ENCODE measurements at regions not wholly inside any gene's neighbourhood (a gene's known extent, or its start where the extent isn't known, plus 50 kb on each side); places are given as distances from the start of the nearest gene placed in this dataset.
A peak's percentile ranks its signal among the peaks of the same experiment; 100 is the strongest.

DNA sequence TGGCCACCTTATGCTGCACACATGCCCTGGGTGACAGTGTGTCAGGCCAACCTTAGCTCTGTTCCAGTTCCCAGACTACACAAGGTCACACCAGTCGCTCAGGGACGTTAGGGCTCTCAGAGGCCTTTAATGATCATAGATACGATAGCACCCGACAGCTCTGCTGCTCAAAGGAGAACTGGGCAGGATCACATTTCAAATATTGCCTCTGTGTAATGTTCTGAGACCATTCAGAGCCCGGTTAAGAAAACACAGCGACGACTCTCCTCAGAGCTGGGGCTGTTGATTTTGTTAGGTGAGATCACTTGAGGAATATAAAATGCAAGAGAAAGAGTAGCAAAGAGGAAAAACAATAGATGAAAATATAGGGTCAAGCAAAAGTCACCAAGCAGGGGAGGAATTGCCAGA, 166.6 kb upstream of the TANK start:
- CTCF ChIA-PET: interaction anchor here (0.5 to 3.4 kb wide), 17 partner anchors 11 to 884 kb away, joined by 3 to 25 read pairs (median 5); no protein-coding TSS in a partner anchor
- Mint-ChIP-seq H3K27me3 (ENCODE audit: low read depth) (no peaks in the 10 kb centered on the region), H3K4me3 (no peak overlapping the region), H3K27ac (no peak overlapping the region; the same call in 1 of the 2 replicates), H3K9me3 (no peaks in the 10 kb centered on the region), H3K4me1 (peaks cover 9% of the 10 kb centered on the region), H3K36me3 (no peaks in the 10 kb centered on the region)
- TF ChIP-seq, protein P1, sequence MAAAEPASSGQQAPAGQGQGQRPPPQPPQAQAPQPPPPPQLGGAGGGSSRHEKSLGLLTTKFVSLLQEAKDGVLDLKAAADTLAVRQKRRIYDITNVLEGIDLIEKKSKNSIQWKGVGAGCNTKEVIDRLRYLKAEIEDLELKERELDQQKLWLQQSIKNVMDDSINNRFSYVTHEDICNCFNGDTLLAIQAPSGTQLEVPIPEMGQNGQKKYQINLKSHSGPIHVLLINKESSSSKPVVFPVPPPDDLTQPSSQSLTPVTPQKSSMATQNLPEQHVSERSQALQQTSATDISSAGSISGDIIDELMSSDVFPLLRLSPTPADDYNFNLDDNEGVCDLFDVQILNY (CRISPR knock-in tag; IDR thresholded peaks at IDR 0.05): no peak
- no peak for TF ChIP-seq NR3C1 (CRISPR knock-in tag; conservative IDR thresholded peaks at IDR 0.05; ENCODE audit: low read depth)
- TF ChIP-seq SP1 (CRISPR knock-in tag; conservative IDR thresholded peaks at IDR 0.05): no peak
- TF ChIP-seq CREM (CRISPR knock-in tag; IDR thresholded peaks at IDR 0.05): no peak
- no peak for TF ChIP-seq SMAD4 (CRISPR knock-in tag; IDR thresholded peaks at IDR 0.05)
- TF ChIP-seq NFYB (CRISPR knock-in tag; conservative IDR thresholded peaks at IDR 0.05; ENCODE audit: low read depth): no peak
- no peak for TF ChIP-seq EMX1 (CRISPR knock-in tag; IDR thresholded peaks at IDR 0.05)
- TF ChIP-seq, protein P2, sequence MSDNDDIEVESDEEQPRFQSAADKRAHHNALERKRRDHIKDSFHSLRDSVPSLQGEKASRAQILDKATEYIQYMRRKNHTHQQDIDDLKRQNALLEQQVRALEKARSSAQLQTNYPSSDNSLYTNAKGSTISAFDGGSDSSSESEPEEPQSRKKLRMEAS (CRISPR knock-in tag; IDR thresholded peaks at IDR 0.05): no peak
- TF ChIP-seq, protein P3, sequence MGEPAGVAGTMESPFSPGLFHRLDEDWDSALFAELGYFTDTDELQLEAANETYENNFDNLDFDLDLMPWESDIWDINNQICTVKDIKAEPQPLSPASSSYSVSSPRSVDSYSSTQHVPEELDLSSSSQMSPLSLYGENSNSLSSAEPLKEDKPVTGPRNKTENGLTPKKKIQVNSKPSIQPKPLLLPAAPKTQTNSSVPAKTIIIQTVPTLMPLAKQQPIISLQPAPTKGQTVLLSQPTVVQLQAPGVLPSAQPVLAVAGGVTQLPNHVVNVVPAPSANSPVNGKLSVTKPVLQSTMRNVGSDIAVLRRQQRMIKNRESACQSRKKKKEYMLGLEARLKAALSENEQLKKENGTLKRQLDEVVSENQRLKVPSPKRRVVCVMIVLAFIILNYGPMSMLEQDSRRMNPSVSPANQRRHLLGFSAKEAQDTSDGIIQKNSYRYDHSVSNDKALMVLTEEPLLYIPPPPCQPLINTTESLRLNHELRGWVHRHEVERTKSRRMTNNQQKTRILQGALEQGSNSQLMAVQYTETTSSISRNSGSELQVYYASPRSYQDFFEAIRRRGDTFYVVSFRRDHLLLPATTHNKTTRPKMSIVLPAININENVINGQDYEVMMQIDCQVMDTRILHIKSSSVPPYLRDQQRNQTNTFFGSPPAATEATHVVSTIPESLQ (CRISPR knock-in tag; IDR thresholded peaks at IDR 0.05): no peak
- TF ChIP-seq, protein P4, sequence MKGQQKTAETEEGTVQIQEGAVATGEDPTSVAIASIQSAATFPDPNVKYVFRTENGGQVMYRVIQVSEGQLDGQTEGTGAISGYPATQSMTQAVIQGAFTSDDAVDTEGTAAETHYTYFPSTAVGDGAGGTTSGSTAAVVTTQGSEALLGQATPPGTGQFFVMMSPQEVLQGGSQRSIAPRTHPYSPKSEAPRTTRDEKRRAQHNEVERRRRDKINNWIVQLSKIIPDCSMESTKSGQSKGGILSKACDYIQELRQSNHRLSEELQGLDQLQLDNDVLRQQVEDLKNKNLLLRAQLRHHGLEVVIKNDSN (CRISPR knock-in tag; IDR thresholded peaks at IDR 0.05): no peak
- TF ChIP-seq JUN (CRISPR knock-in tag; IDR thresholded peaks at IDR 0.05): no peak
- DNase-seq (ENCODE audit: low spot score) (no peak), ATAC-seq (no peak)
- POLR2A ChIA-PET: no interaction called here

DNA sequence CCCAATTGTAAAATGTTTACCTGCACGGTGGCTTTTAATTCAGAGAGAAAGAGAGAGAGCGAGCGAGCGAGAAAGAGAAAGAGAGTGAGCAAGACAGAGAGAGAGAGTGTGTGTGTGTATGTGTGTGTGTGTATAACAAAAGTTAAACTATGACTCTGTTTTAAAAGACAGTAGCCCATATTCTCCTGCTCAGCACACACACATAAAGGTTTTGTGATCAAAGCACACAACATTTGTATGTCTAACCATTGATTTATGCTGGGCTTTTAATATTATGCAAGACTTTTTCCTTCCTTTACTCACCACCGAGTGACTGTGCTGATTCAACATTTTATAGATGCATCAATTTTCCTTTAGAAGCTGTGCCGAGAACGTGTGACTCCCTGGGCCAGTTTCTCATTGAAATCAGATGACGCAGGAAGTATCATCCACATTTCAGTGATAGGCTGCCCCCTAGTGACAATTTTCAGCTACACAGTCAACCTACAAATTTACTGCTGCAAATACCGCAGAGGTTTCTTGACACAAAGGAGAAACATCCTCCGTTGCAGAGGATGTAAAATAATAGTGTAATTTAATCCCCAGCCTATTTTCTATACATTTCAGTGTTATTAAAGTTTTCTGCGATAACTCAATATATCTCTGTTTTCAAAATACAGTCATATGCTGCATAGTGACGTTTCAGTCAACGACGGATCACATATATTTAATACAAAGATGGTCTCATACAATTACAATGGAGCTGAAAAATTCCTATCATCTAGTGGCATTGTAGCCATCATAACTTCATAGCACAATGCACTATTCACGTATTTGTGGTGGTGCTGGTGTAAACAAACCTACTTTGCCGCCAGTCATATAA, 165.9 kb upstream of the TANK start:
- H3K27me3 Mint-ChIP-seq (ENCODE audit: low read depth): no peaks in the 10 kb centered on the region
- H3K36me3 Mint-ChIP-seq: no peaks in the 10 kb centered on the region
- peak; percentile 66 for DNase-seq (ENCODE audit: low spot score)
- POLR2A ChIA-PET: interaction anchor here (0.6 kb wide), 1 partner anchor 724 kb away, joined by 3 read pairs; no protein-coding TSS in a partner anchor
- peaks cover 9% of the 10 kb centered on the region for H3K4me1 Mint-ChIP-seq
- CTCF ChIA-PET: interaction anchor here (0.6 to 3.4 kb wide), 25 partner anchors 8 to 884 kb away, joined by 3 to 25 read pairs (median 4); no protein-coding TSS in a partner anchor
- no peak overlapping the region; the same call in 1 of the 2 replicates for H3K27ac Mint-ChIP-seq
- H3K9me3 Mint-ChIP-seq: no peaks in the 10 kb centered on the region
- TF ChIP-seq SP1 (CRISPR knock-in tag; conservative IDR thresholded peaks at IDR 0.05) (0 out of 2 replicates have a peak, but pooled peaks have one; percentile 17), ETV6 (CRISPR knock-in tag; IDR thresholded peaks at IDR 0.05) (no peak)
- TF ChIP-seq, protein P5, sequence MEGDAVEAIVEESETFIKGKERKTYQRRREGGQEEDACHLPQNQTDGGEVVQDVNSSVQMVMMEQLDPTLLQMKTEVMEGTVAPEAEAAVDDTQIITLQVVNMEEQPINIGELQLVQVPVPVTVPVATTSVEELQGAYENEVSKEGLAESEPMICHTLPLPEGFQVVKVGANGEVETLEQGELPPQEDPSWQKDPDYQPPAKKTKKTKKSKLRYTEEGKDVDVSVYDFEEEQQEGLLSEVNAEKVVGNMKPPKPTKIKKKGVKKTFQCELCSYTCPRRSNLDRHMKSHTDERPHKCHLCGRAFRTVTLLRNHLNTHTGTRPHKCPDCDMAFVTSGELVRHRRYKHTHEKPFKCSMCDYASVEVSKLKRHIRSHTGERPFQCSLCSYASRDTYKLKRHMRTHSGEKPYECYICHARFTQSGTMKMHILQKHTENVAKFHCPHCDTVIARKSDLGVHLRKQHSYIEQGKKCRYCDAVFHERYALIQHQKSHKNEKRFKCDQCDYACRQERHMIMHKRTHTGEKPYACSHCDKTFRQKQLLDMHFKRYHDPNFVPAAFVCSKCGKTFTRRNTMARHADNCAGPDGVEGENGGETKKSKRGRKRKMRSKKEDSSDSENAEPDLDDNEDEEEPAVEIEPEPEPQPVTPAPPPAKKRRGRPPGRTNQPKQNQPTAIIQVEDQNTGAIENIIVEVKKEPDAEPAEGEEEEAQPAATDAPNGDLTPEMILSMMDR (IDR thresholded peaks at IDR 0.05): peak; percentile 70
- TF ChIP-seq, protein P6, sequence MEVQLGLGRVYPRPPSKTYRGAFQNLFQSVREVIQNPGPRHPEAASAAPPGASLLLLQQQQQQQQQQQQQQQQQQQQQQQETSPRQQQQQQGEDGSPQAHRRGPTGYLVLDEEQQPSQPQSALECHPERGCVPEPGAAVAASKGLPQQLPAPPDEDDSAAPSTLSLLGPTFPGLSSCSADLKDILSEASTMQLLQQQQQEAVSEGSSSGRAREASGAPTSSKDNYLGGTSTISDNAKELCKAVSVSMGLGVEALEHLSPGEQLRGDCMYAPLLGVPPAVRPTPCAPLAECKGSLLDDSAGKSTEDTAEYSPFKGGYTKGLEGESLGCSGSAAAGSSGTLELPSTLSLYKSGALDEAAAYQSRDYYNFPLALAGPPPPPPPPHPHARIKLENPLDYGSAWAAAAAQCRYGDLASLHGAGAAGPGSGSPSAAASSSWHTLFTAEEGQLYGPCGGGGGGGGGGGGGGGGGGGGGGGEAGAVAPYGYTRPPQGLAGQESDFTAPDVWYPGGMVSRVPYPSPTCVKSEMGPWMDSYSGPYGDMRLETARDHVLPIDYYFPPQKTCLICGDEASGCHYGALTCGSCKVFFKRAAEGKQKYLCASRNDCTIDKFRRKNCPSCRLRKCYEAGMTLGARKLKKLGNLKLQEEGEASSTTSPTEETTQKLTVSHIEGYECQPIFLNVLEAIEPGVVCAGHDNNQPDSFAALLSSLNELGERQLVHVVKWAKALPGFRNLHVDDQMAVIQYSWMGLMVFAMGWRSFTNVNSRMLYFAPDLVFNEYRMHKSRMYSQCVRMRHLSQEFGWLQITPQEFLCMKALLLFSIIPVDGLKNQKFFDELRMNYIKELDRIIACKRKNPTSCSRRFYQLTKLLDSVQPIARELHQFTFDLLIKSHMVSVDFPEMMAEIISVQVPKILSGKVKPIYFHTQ (CRISPR knock-in tag; IDR thresholded peaks at IDR 0.05): no peak
- no peak overlapping the region for H3K4me3 Mint-ChIP-seq
- peak; percentile 81 for ATAC-seq
